HEK293 (cell line): ENCODE measurements at regions not wholly inside any gene's neighbourhood (a gene's known extent, or its start where the extent isn't known, plus 50 kb on each side); places are given as distances from the start of the nearest gene placed in this dataset.

ENCODE experiments used
- ATF2 ChIP-seq: fragments of 450-650 bp; formaldehyde crosslinking; IDR thresholded peaks from 2 replicates; pipeline ENCODE4 v1.5.1; 2016; ENCODE audit warnings: missing biosample characterization, missing genetic modification characterization, low read depth
- CTCF ChIP-seq: fragments of 450-650 bp; formaldehyde crosslinking; IDR thresholded peaks from 2 replicates; pipeline ENCODE4 v1.5.1; 2016; ENCODE audit warnings: missing biosample characterization, missing genetic modification characterization
- HOXA7 ChIP-seq: sonication (generic); formaldehyde crosslinking; IDR thresholded peaks from 2 replicates; pipeline ENCODE4 v1.8.1; 2022; ENCODE audit warnings: missing genetic modification reagents, borderline replicate concordance
- KLF10 ChIP-seq: fragments of 450-650 bp; IDR thresholded peaks from 2 replicates; pipeline ENCODE4 v1.5.1; 2018; ENCODE audit warnings: missing biosample characterization, mild to moderate bottlenecking, missing genetic modification characterization
- RBAK ChIP-seq: fragments of 450-650 bp; formaldehyde crosslinking; IDR thresholded peaks from 2 replicates; pipeline ENCODE4 v1.5.1; 2016; ENCODE audit warnings: missing biosample characterization, missing genetic modification characterization
- REST ChIP-seq: fragments of 450-650 bp; formaldehyde crosslinking; IDR thresholded peaks from 2 replicates; pipeline ENCODE4 v1.5.1; 2016; ENCODE audit warnings: missing biosample characterization, missing genetic modification characterization
- TCF7L2 ChIP-seq: IDR thresholded peaks from 2 replicates; pipeline ENCODE4 v1.6.1; 2011; ENCODE audit warnings: low read depth, mild to moderate bottlenecking, inconsistent platforms, low read length, moderate library complexity, borderline replicate concordance
- YY1 ChIP-seq: fragments of 450-650 bp; formaldehyde crosslinking; IDR thresholded peaks from 2 replicates; pipeline ENCODE4 v1.5.1; 2018; ENCODE audit warnings: missing biosample characterization, missing genetic modification characterization
- ZFP69B ChIP-seq: fragments of 450-650 bp; formaldehyde crosslinking; IDR thresholded peaks from 2 replicates; pipeline ENCODE4 v1.5.1; 2016; ENCODE audit warnings: missing biosample characterization, missing genetic modification characterization
- ZNF112 ChIP-seq: fragments of 450-650 bp; formaldehyde crosslinking; IDR thresholded peaks from 2 replicates; pipeline ENCODE4 v1.5.0; 2017; ENCODE audit warnings: missing biosample characterization, missing genetic modification characterization
- ZNF138 ChIP-seq: fragments of 450-650 bp; formaldehyde crosslinking; IDR thresholded peaks from 2 replicates; pipeline ENCODE4 v1.5.1; 2016; ENCODE audit warnings: missing biosample characterization, missing genetic modification characterization, borderline replicate concordance
- ZNF350 ChIP-seq: fragments of 450-650 bp; formaldehyde crosslinking; IDR thresholded peaks from 2 replicates; pipeline ENCODE4 v1.5.0; 2017; ENCODE audit warnings: missing biosample characterization, mild to moderate bottlenecking, missing genetic modification characterization
- ZNF362 ChIP-seq: fragments of 450-650 bp; formaldehyde crosslinking; IDR thresholded peaks from 2 replicates; pipeline ENCODE4 v1.5.1; 2016; ENCODE audit warnings: missing biosample characterization, missing genetic modification characterization
- ZNF707 ChIP-seq: fragments of 450-650 bp; formaldehyde crosslinking; IDR thresholded peaks from 2 replicates; pipeline ENCODE4 v1.5.1; 2016; ENCODE audit warnings: missing biosample characterization, missing genetic modification characterization

- TF ChIP-seq ZNF707 (no peak), ZNF138 (no peak), CTCF (tag by site-specific recombination) (no peak), ATF2 (tag by site-specific recombination) (no peak), KLF10 (no peak), TCF7L2 (no peak), YY1 (tag by site-specific recombination) (no peak), ZNF350 (tag by site-specific recombination) (no peak), ZFP69B (tag by site-specific recombination) (no peak), RBAK (tag by site-specific recombination) (no peak), HOXA7 (CRISPR knock-in tag) (no peak), ZNF362 (tag by site-specific recombination) (no peak), REST (no peak), ZNF112 (tag by site-specific recombination) (no peak)
Observed at GRCh38 chr21:22115746-22116145, 1117.5 kb downstream of the NCAM2 start.
